ENCODE measurements at regions not wholly inside any gene's neighbourhood (a gene's known extent, or its start where the extent isn't known, plus 50 kb on each side); places are given as distances from the start of the nearest gene placed in this dataset.

GRCh38 chr1:57850176-57850940 is 426.5 kb upstream of the DAB1 start:
- no peak for FAIRE-seq
- no peak for DNase-seq (ENCODE audit: low spot score in 2 of 2)

- DNase-seq (ENCODE audit: low spot score in 2 of 2) (no peak), FAIRE-seq (no peak)
Observed at GRCh38 chr1:57848406-57848805, 424.5 kb upstream of the DAB1 start.

DNA sequence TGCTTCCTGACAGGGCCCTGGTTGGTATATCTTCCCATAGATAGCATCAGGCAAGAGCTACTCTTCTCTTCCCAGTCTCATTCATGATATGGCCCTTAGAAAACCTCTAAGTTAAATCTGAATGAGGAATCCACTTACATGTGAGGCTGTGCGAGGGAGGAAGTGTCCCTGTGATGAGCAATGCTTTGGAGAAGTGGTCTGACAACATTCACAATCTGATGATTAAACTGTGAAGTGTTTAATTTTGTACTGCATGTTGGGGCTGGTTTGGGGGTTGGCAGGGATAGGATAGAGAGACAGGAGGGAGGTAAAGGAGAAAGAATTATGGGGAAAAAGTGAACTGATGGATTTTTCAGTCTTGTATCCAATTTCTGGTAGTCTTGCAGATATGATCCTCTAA is 421.2 kb upstream of the DAB1 start:
- FAIRE-seq = no peak
- no peak for DNase-seq (ENCODE audit: low spot score in 2 of 2)

DNA sequence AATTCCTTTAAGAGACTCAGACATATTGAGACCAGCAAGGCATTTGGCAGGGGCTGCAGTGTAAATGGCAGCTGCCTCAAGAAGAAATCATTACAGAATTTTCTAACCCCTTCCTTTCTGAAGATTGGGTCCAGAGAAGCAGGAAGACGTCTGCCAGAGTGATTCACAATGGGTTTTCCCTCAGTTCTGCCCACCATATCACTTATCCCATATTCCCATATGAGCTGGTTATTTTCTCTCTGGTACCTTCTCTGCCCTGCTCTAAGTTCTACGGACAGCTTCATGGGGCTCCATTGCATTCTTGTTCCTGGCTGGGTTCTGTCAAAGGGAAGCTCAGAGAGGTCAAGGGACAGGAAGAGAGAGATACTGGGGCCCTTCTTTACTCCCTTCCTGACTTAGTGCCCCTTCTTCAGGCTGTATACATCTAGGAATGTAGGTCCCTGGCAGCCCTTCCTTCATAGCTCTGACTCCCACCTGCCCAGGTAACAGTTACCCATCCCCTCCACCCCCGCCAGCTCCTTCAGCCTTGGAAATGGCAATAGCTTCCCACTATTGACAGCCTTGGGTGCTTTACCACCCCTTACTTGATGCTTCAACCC is 420.6 kb upstream of the DAB1 start:
- FAIRE-seq = no peak
- DNase-seq (ENCODE audit: low spot score in 2 of 2) = no peak

GRCh38 chr1:57843760-57844159 is 419.9 kb upstream of the DAB1 start:
- DNase-seq (ENCODE audit: low spot score in 2 of 2) (no peak), FAIRE-seq (no peak)

- no peak for FAIRE-seq
- no peak for DNase-seq (ENCODE audit: low spot score in 2 of 2)
Observed at GRCh38 chr1:57839526-57839925, 415.7 kb upstream of the DAB1 start.

DNA sequence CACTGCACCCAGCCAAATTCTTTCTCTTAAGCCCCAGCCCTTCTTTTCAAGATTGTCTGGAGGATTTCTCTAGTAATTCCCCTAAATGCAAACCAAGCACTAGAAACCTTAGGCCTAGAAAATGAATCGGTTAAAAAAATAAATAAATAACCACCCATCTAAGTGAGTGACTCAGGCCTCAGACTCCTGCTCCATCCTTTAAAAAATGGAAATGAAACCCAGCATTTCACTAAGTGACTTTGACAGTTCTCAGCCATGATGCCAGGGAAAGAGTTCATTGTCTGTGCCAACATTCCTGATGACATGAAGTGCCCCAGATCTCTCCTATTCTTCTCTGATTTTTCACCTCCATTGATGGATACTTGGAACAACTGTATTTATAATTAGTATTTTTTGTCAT is 415.2 kb upstream of the DAB1 start:
- FAIRE-seq (no peak), DNase-seq (ENCODE audit: low spot score in 2 of 2) (no peak)

DNA sequence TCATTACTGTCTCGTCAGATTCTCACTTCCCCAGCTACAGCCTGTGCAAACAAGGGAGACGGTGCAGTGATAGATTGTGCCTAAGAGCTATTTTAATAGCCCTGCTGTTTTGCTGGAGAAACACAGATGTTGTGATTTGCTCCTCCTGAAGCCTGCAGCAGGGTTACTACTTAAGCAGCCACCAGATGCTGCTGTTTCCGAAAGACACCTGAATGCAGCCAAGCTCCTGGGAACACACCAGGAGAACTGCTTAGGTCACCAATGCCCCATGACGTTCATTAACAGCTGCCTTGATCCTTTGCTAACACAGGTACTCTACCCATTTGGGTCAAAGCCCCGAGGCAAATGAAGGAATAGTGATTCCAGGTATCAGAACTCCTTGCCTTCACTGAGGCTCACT is 411.8 kb upstream of the DAB1 start:
- FAIRE-seq = no peak
- no peak for DNase-seq (ENCODE audit: low spot score in 2 of 2)

GRCh38 chr1:57833296-57833695 is 409.4 kb upstream of the DAB1 start:
- DNase-seq (ENCODE audit: low spot score in 2 of 2) (no peak), FAIRE-seq (no peak)

DNA sequence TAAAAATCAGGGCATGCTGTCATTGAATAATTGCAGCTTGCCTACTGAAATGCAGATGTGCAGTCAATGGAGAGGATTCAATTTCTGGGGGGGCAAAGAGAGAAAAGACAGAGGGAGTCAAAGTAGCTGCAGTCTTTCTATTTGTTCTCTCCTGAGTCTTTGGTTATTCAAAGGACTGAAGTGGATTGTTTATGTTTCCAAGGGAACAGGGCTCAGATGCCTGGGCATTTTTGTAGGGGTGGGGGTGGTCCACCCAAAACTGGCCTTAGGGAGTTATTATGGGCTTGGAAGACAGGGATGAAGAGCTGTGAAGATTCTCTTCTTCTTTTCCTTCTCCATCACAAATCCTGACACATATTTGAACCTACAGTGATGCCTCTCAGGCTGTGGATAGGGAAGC is 408.8 kb upstream of the DAB1 start:
- FAIRE-seq (no peak), DNase-seq (ENCODE audit: low spot score in 2 of 2) (no peak)

- FAIRE-seq (no peak), DNase-seq (ENCODE audit: low spot score in 2 of 2) (no peak)
Observed at GRCh38 chr1:57831624-57832023, 407.8 kb upstream of the DAB1 start.

GRCh38 chr1:57826535-57826934 is 402.7 kb upstream of the DAB1 start:
- DNase-seq (ENCODE audit: low spot score in 2 of 2) (no peak), FAIRE-seq (no peak)

DNA sequence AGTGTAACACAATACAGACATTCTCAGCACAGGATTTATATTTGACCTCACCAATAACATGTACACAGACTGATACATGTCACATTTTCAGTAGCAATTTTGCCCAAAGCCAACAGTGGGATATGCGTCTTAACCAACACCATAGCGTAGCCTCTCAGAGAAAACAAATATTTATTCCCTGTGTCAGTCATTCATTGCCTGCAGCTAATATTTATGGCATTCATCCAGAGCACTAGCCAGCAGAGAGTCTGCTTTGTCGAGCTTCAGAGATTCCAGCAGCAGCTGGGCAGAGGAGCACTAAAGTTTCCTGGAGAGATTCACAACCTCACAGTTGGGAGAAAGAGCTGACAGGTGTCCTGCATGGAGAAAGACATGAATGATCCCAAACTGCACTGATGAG is 400.7 kb upstream of the DAB1 start:
- DNase-seq (ENCODE audit: low spot score in 2 of 2) (no peak), FAIRE-seq (no peak)

DNA sequence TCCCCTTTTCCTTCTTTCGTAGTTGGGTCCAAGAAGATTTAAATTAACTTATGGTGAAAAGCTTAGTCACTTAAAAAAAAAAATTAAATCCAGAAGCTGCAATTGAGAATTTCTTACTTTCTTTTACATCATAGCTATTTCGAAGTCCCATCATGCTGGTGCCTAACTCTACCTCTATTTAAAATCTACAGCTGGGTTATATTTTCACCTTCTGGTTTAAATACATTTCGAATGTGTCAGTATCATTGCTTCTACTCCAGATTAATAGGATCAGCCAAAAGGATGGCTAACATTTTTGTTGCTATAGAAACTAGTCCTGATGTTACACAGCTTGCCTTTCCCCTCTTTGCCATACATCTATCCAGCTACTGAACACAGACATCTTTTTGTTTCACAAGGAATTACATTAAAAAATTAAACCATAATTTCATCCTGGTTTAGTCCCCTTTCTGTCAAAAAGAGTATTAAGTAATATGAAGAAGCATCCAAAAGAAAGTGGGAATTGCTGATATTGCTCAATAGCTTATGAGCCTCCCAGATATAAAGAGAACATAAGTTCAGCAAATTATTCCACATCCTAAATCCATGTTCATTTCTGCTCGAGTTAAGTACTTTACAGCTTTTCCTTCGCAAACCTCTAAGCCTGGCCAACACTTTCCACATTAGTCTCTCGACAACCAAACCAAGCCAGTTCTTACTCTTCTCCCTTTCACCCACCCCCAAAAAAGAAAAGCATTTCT is 396.7 kb upstream of the DAB1 start:
- FAIRE-seq (no peak), DNase-seq (ENCODE audit: low spot score in 2 of 2) (no peak)

DNA sequence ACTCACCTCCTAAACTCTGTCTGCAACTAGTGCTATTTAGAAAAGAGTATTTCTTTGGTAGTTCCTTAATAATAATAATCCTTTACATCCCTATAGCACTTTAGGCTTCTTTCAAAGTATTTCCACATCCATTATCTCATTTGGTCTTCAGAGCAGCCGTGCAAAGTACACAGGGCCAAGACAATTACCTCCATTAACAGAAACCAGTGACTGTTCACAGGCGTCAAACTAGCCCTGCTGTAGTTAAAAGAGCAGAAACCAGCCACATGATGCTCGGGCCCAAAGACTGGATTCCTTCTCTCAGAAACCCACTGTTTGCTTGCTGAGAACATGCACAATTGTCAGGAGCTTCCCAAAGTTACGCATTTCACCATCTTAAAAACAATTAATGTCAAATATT is 396.0 kb upstream of the DAB1 start:
- FAIRE-seq = no peak
- DNase-seq (ENCODE audit: low spot score in 2 of 2) = no peak

DNA sequence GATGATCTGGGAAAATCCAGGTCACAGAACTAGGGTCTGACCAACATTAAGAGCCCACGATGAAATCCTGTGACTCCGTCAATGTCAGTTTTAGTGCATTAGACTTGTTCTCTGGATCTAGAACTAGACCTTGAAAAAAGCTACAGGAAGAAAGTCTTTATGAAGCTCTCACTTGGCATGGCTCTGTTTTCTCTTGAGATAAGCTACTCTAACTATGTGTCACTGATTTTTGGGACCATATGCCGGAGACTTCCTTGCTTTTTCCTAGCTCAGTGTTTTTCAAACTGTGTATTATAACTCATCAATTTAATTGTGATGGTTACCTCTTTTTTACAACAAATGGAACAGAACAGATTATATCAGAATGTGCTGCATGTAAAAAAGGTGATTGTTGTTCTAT is 379.7 kb upstream of the DAB1 start:
- DNase-seq (ENCODE audit: low spot score in 2 of 2) (no peak), FAIRE-seq (no peak)

GRCh38 chr1:57800376-57800775 is 376.5 kb upstream of the DAB1 start:
- FAIRE-seq = no peak
- DNase-seq (ENCODE audit: low spot score in 2 of 2) = no peak

- DNase-seq (ENCODE audit: low spot score in 2 of 2) (no peak), FAIRE-seq (no peak)
Observed at GRCh38 chr1:57799490-57800115, 375.7 kb upstream of the DAB1 start.

- DNase-seq (ENCODE audit: low spot score in 2 of 2) (no peak), FAIRE-seq (no peak)
Observed at GRCh38 chr1:57798543-57798942, 374.7 kb upstream of the DAB1 start.

DNA sequence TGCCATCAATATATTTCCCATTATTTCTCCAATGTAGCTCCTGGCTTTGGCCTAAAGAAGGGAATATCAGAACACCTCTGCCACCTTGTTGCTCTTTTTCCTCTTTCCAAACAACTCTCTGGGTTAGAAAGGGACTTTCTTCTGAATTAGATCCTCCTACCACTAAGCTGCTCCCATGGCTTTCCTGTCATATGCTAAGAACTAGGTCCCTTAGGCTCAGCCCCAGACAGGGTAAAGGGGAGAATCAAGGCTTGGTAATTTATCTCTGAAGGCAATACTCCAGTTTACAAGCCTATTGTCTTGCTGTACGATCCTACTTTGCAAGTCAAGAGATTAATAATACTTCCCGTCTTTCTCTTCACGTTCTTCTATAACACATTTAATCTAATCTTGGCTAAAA is 373.2 kb upstream of the DAB1 start:
- FAIRE-seq (no peak), DNase-seq (ENCODE audit: low spot score in 2 of 2) (no peak)

- FAIRE-seq = no peak
- DNase-seq (ENCODE audit: low spot score in 2 of 2) = no peak
Observed at GRCh38 chr1:57796616-57797015, 372.8 kb upstream of the DAB1 start.
